PC-3 (cell line): ENCODE measurements at regions not wholly inside any gene's neighbourhood (a gene's known extent, or its start where the extent isn't known, plus 50 kb on each side); places are given as distances from the start of the nearest gene placed in this dataset.

Experiments
- ATAC-seq: fragments of 200-7000 bp; cut with Tn5 transposase; 2 replicates; pipeline ENCODE4 v1.9.1; 2020; ENCODE audit warnings: mild to moderate bottlenecking, moderate library complexity
- BruUV-seq: library from RNA; stranded (reverse); fragments of 400-500 nt; replicated peaks from 2 replicates; lab custom pipeline; 2021; lab: Mats Ljungman, UMichigan
- CTCF ChIA-PET: fragments of 300-600 bp; sonication (Branson Sonifier 250); formaldehyde crosslinking; loops from one replicate; lab custom pipeline; 2022; ENCODE audit warnings: antibody characterized with exemption; lab: Charles Lee
- POLR2A ChIA-PET: fragments of 300-600 bp; sonication (Branson Sonifier 250); formaldehyde crosslinking; loops from one replicate; lab custom pipeline; 2022; ENCODE audit warnings: antibody characterized with exemption; ENCODE audit not compliant: unreplicated experiment; lab: Charles Lee
- DNase-seq: peaks from one replicate; pipeline ENCODE4 v3.0.0-alpha.2; 2015
- H2AFZ ChIP-seq: fragments of 300-600 bp; sonication (generic); 2 replicates; pipeline ENCODE4 v1.6.0; 2016; ENCODE audit warnings: antibody characterized with exemption, low read length
- H3F3A ChIP-seq: fragments of 300-600 bp; sonication (generic); one replicate; pipeline ENCODE4 v1.6.0; 2017; ENCODE audit warnings: antibody characterized with exemption, low read length, control low read depth, mild to moderate bottlenecking; ENCODE audit not compliant: unreplicated experiment
- H3K27ac ChIP-seq: fragments of 300-600 bp; sonication (generic); 2 replicates; pipeline ENCODE4 v1.5.1; 2016; ENCODE audit warnings: mild to moderate bottlenecking, low read length
- H3K27me3 ChIP-seq: fragments of 300-600 bp; sonication (generic); 2 replicates; pipeline ENCODE4 v1.6.1; 2016; ENCODE audit warnings: low read length, mixed read lengths
- H3K36me3 ChIP-seq: fragments of 300-600 bp; sonication (generic); 2 replicates; pipeline ENCODE4 v1.6.1; 2016; ENCODE audit warnings: low read depth, mixed run types, low read length, mixed read lengths
- H3K4me1 ChIP-seq: fragments of 300-600 bp; sonication (generic); 2 replicates; pipeline ENCODE4 v1.5.1; 2016; ENCODE audit warnings: low read length; ENCODE audit not compliant: insufficient read depth
- H3K4me2 ChIP-seq: fragments of 300-600 bp; sonication (generic); 2 replicates; pipeline ENCODE4 v1.6.0; 2016; ENCODE audit warnings: low read length
- H3K4me3 ChIP-seq: fragments of 300-600 bp; sonication (generic); 2 replicates; pipeline ENCODE4 v1.5.1; 2016; ENCODE audit warnings: mild to moderate bottlenecking, low read length, mixed read lengths
- H3K79me2 ChIP-seq: fragments of 300-600 bp; sonication (generic); 2 replicates; pipeline ENCODE4 v1.6.1; 2017; ENCODE audit warnings: low read length, mixed read lengths
- H3K9ac ChIP-seq: fragments of 300-600 bp; sonication (generic); 2 replicates; pipeline ENCODE4 v1.6.0; 2016; ENCODE audit warnings: mild to moderate bottlenecking, low read length
- H3K9me2 ChIP-seq: fragments of 300-600 bp; sonication (generic); replicated peaks from 2 replicates; pipeline ENCODE4 v1.6.1; 2016; ENCODE audit warnings: mixed run types, low read length, mixed read lengths
- H3K9me3 ChIP-seq: fragments of 300-600 bp; sonication (generic); 2 replicates; pipeline ENCODE4 v1.6.1; 2016; ENCODE audit warnings: low read length, mixed read lengths
- H4K20me1 ChIP-seq: fragments of 300-600 bp; sonication (generic); 2 replicates; pipeline ENCODE4 v1.6.1; 2016; ENCODE audit warnings: low read length, mixed read lengths
- CTCF ChIP-seq: fragments of 300-600 bp; sonication (generic); conservative IDR thresholded peaks from 2 replicates; pipeline ENCODE4 v1.5.1; 2017; ENCODE audit warnings: antibody characterized with exemption, low read depth, mild to moderate bottlenecking, low read length
- EZH2 ChIP-seq: fragments of 300-600 bp; sonication (generic); IDR thresholded peaks from one replicate; pipeline ENCODE4 v1.6.1; 2017; ENCODE audit warnings: antibody characterized with exemption, mild to moderate bottlenecking, low read length; ENCODE audit not compliant: unreplicated experiment
- EZH2phosphoT487 ChIP-seq: fragments of 300-600 bp; sonication (generic); IDR thresholded peaks from 2 replicates; pipeline ENCODE4 v1.6.1; 2018; ENCODE audit warnings: mild to moderate bottlenecking, antibody characterized with exemption, low read length, borderline replicate concordance
- intact Hi-C: fragments of 100-400 bp; cut with micrococcal nuclease; formaldehyde crosslinking; loops from 2 replicates; pipeline ENCODE4 v1.9.0; 2023

- DNase-seq: peak; percentile 67
- Histone ChIP-seq H3F3A (peaks cover 8% of the 10 kb centered on the region), H3K36me3 (no peaks in the 10 kb centered on the region), H3K27me3 (no peaks in the 10 kb centered on the region), H3K4me3 (peak overlapping the region; percentile 8; the same call in 1 of the 2 replicates), H3K9ac (no peak overlapping the region), H3K9me3 (no peaks in the 10 kb centered on the region), H3K4me1 (peaks cover 36% of the 10 kb centered on the region), H3K79me2 (no peaks in the 10 kb centered on the region), H4K20me1 (no peaks in the 10 kb centered on the region), H3K27ac (peak overlapping the region; percentile 72), H2AFZ (peak overlapping the region; percentile 30; the same call in 1 of the 2 replicates), H3K4me2 (peak overlapping the region; percentile 62), H3K9me2 (no peaks in the 10 kb centered on the region)
- no peak for TF ChIP-seq EZH2phosphoT487
- no peak for TF ChIP-seq EZH2
- no peak for TF ChIP-seq CTCF
- BruUV-seq: no TSS peak
- CTCF ChIA-PET: interaction anchor here (0.6 to 1.2 kb wide), 3 partner anchors 56 to 172 kb away, joined by 3 to 4 read pairs (median 3); no protein-coding TSS in a partner anchor
- POLR2A ChIA-PET: interaction anchor here (0.6 kb wide), 1 partner anchor 295 kb away, joined by 3 read pairs; no protein-coding TSS in a partner anchor
- intact Hi-C loops: loop anchor here (1.0 to 10.0 kb wide), 5 partner anchors 19 to 543 kb away; no protein-coding TSS in a partner anchor
- ATAC-seq: peak; percentile 82
Measured at GRCh38 chr3:59107856-59108815, 58.3 kb upstream of the CFAP20DC start.

- ATAC-seq: peak; percentile 48
Measured at GRCh38 chr3:59106085-59106648, 56.3 kb upstream of the CFAP20DC start.

More at GRCh38 chr3:59106085-59106648, 56.3 kb upstream of the CFAP20DC start:
- Histone ChIP-seq H3K79me2 (no peaks in the 10 kb centered on the region), H3K27me3 (no peaks in the 10 kb centered on the region), H3K4me1 (peaks cover 47% of the 10 kb centered on the region), H2AFZ (no peak overlapping the region), H3F3A (peaks cover 8% of the 10 kb centered on the region), H3K9me2 (no peaks in the 10 kb centered on the region), H3K36me3 (no peaks in the 10 kb centered on the region), H3K4me3 (no peak overlapping the region), H3K4me2 (peak overlapping the region; percentile 8; the same call in 1 of the 2 replicates), H3K27ac (peak overlapping the region; percentile 72), H3K9ac (no peak overlapping the region), H3K9me3 (no peaks in the 10 kb centered on the region), H4K20me1 (no peaks in the 10 kb centered on the region)
- ChIA-PET POLR2A (interaction anchor here (0.6 kb wide), 2 partner anchors 9 to 20 kb away, joined by 10 to 13 read pairs; no protein-coding TSS in a partner anchor), CTCF (interaction anchor here (0.6 kb wide), 1 partner anchor 53 kb away, joined by 10 read pairs; no protein-coding TSS in a partner anchor)
- intact Hi-C loops: loop anchor here (2.0 to 10.0 kb wide), 2 partner anchors 57 to 541 kb away; no protein-coding TSS in a partner anchor
- no peak for TF ChIP-seq EZH2phosphoT487
- TF ChIP-seq CTCF: no peak
- TF ChIP-seq EZH2: no peak
- DNase-seq: peak; percentile 74
- BruUV-seq: no TSS peak
